Gastroesophageal sphincter (tissue), 3 donors: ENCODE measurements at regions not wholly inside any gene's neighbourhood (a gene's known extent, or its start where the extent isn't known, plus 50 kb on each side); places are given as distances from the start of the nearest gene placed in this dataset.

Source experiments
- CTCF ChIP-seq, 4 experiments: fragments of 200-600 bp in 2 of 4; fragments of 450-650 bp in 2 of 4; sonication (generic) in 1 of 4; IDR thresholded peaks; one replicate each; pipeline ENCODE4 v1.5.1; 2017 to 2019; ENCODE audit warnings: antibody characterized with exemption in 4 of 4, mild to moderate bottlenecking in 2 of 4, moderate library complexity in 2 of 4
- EP300 ChIP-seq: sonication (generic); formaldehyde crosslinking; IDR thresholded peaks from one replicate; pipeline ENCODE4 v1.6.1; 2017; ENCODE audit warnings: antibody characterized with exemption, mild to moderate bottlenecking
- POLR2A ChIP-seq, 2 donors: fragments of 450-650 bp; IDR thresholded peaks; one replicate each; pipeline ENCODE4 v1.6.1; 2017; ENCODE audit warnings: antibody characterized with exemption in 2 of 2, mild to moderate bottlenecking in 2 of 2, moderate library complexity in 1 of 2
- POLR2AphosphoS5 ChIP-seq: sonication (generic); formaldehyde crosslinking; IDR thresholded peaks from one replicate; pipeline ENCODE4 v1.6.1; 2017; ENCODE audit warnings: antibody characterized with exemption

DNA sequence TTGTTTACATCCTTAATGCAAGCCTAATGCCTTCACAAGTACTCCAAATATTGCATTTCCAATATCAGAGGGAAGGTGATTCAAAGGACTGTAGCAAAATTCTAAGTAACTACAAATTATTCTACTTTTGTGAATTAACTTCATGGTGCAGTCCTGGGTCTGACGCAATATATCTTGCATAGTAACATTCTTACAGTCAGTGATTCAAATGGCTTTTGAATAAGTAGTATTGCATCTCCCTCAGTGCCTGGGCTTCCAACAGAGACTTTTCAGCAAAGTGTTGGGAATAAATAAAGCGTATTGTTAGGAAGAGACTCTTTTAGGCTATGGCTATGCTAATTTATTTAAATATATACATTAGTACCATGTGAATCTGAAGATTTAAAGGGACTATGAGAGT, 564.7 kb upstream of the COBL start:
- TF ChIP-seq CTCF (IDR thresholded peaks at IDR 0.05) (no peak), POLR2AphosphoS5 (no peak), EP300 (no peak), POLR2A (IDR thresholded peaks at IDR 0.05) (no peak)
